ENCODE measurements at regions not wholly inside any gene's neighbourhood (a gene's known extent, or its start where the extent isn't known, plus 50 kb on each side); places are given as distances from the start of the nearest gene placed in this dataset.
"Not testable (repeated sequence)": the region's sequence is repeated elsewhere in the genome, so short reads cannot be mapped to it uniquely, and the experiment has no call there.

- DNase-seq = no peak
These were observed 191.3 kb upstream of the ZNF32 start for GRCh38 chr10:43839973-43840372.

- DNase-seq = not testable (repeated sequence)
These were observed 186.1 kb upstream of the ZNF32 start for GRCh38 chr10:43834751-43835150.

GRCh38 chr10:43827853-43828252, 179.2 kb upstream of the ZNF32 start:
- no peak for DNase-seq

- no peak for DNase-seq
These were observed 177.3 kb upstream of the ZNF32 start for GRCh38 chr10:43825984-43826383.

- no peak for DNase-seq
These were observed 176.7 kb upstream of the ZNF32 start for GRCh38 chr10:43825421-43825820.

GRCh38 chr10:43824934-43825333, 176.3 kb upstream of the ZNF32 start:
- no peak for DNase-seq

- DNase-seq = no peak
These were observed 174.2 kb upstream of the ZNF32 start for GRCh38 chr10:43822631-43823580.

- DNase-seq = no peak
These were observed 172.4 kb upstream of the ZNF32 start for GRCh38 chr10:43821103-43821502.

GRCh38 chr10:43820663-43821062, 172.0 kb upstream of the ZNF32 start:
- no peak for DNase-seq

GRCh38 chr10:43819464-43820230, 171.0 kb upstream of the ZNF32 start:
- DNase-seq = no peak

- no peak for DNase-seq
These were observed 170.0 kb upstream of the ZNF32 start for GRCh38 chr10:43818687-43819086.

GRCh38 chr10:43817368-43817767, 168.7 kb upstream of the ZNF32 start:
- no peak for DNase-seq

GRCh38 chr10:43816351-43817321, 168.0 kb upstream of the ZNF32 start:
- peak; percentile 98 for DNase-seq

- DNase-seq = no peak
These were observed 166.7 kb upstream of the ZNF32 start for GRCh38 chr10:43815181-43815885.

GRCh38 chr10:43814663-43815062, 166.0 kb upstream of the ZNF32 start:
- DNase-seq = no peak

- no peak for DNase-seq
These were observed 163.2 kb upstream of the ZNF32 start for GRCh38 chr10:43811871-43812270.

- no peak for DNase-seq
These were observed 160.7 kb upstream of the ZNF32 start for GRCh38 chr10:43809211-43809930.

- peak; percentile 81 to 87 for DNase-seq
These were observed 159.5 kb upstream of the ZNF32 start for GRCh38 chr10:43808136-43808535.

- no peak for DNase-seq
These were observed 158.4 kb upstream of the ZNF32 start for GRCh38 chr10:43806831-43807640.

- no peak for DNase-seq
These were observed 155.1 kb upstream of the ZNF32 start for GRCh38 chr10:43803791-43804190.

Measured in Kasumi-1 (cell line).